ENCODE measurements at regions not wholly inside any gene's neighbourhood (a gene's known extent, or its start where the extent isn't known, plus 50 kb on each side); places are given as distances from the start of the nearest gene placed in this dataset.

- H3K4me1 Mint-ChIP-seq (ENCODE audit: unreplicated experiment): peaks cover 11% of the 10 kb centered on the region
- DNase-seq (ENCODE audit: low spot score): no peak
- TF ChIP-seq CTCF (IDR thresholded peaks at IDR 0.05; ENCODE audit: unreplicated experiment): no peak
- no peak overlapping the region for H3K27ac Mint-ChIP-seq (ENCODE audit: unreplicated experiment)
- H3K4me3 Mint-ChIP-seq (ENCODE audit: unreplicated experiment): no peak overlapping the region
- no peaks in the 10 kb centered on the region for H3K27me3 Mint-ChIP-seq (ENCODE audit: unreplicated experiment)
- no peaks in the 10 kb centered on the region for H3K9me3 Mint-ChIP-seq (ENCODE audit: unreplicated experiment)
- H3K36me3 Mint-ChIP-seq (ENCODE audit: low read depth, unreplicated experiment): no peaks in the 10 kb centered on the region
These were observed 262.2 kb downstream of the KLF5 start for GRCh38 chr13:73321043-73321442.

GRCh38 chr13:73317140-73317539 is 258.3 kb downstream of the KLF5 start:
- no peak overlapping the region for H3K27ac Mint-ChIP-seq (ENCODE audit: unreplicated experiment)
- no peak for TF ChIP-seq CTCF (IDR thresholded peaks at IDR 0.05; ENCODE audit: unreplicated experiment)
- H3K36me3 Mint-ChIP-seq (ENCODE audit: low read depth, unreplicated experiment): no peaks in the 10 kb centered on the region
- no peaks in the 10 kb centered on the region for H3K9me3 Mint-ChIP-seq (ENCODE audit: unreplicated experiment)
- no peak for DNase-seq (ENCODE audit: low spot score)
- H3K4me1 Mint-ChIP-seq (ENCODE audit: unreplicated experiment): no peaks in the 10 kb centered on the region
- no peaks in the 10 kb centered on the region for H3K27me3 Mint-ChIP-seq (ENCODE audit: unreplicated experiment)
- no peak overlapping the region for H3K4me3 Mint-ChIP-seq (ENCODE audit: unreplicated experiment)

GRCh38 chr13:73310366-73310765 is 251.6 kb downstream of the KLF5 start:
- no peaks in the 10 kb centered on the region for H3K36me3 Mint-ChIP-seq (ENCODE audit: low read depth, unreplicated experiment)
- H3K4me1 Mint-ChIP-seq (ENCODE audit: unreplicated experiment): no peaks in the 10 kb centered on the region
- H3K27me3 Mint-ChIP-seq (ENCODE audit: unreplicated experiment): peaks cover 2% of the 10 kb centered on the region
- no peak overlapping the region for H3K4me3 Mint-ChIP-seq (ENCODE audit: unreplicated experiment)
- TF ChIP-seq CTCF (IDR thresholded peaks at IDR 0.05; ENCODE audit: unreplicated experiment): no peak
- no peak for DNase-seq (ENCODE audit: low spot score)
- H3K27ac Mint-ChIP-seq (ENCODE audit: unreplicated experiment): no peak overlapping the region
- no peaks in the 10 kb centered on the region for H3K9me3 Mint-ChIP-seq (ENCODE audit: unreplicated experiment)

- Mint-ChIP-seq H3K27me3 (ENCODE audit: unreplicated experiment) (peaks cover 2% of the 10 kb centered on the region), H3K4me1 (ENCODE audit: unreplicated experiment) (no peaks in the 10 kb centered on the region), H3K27ac (ENCODE audit: unreplicated experiment) (no peak overlapping the region), H3K9me3 (ENCODE audit: unreplicated experiment) (no peaks in the 10 kb centered on the region), H3K4me3 (ENCODE audit: unreplicated experiment) (no peak overlapping the region), H3K36me3 (ENCODE audit: low read depth, unreplicated experiment) (no peaks in the 10 kb centered on the region)
- TF ChIP-seq CTCF (IDR thresholded peaks at IDR 0.05; ENCODE audit: unreplicated experiment): no peak
- DNase-seq (ENCODE audit: low spot score): no peak
These were observed 248.7 kb downstream of the KLF5 start for GRCh38 chr13:73307481-73307880.

- no peaks in the 10 kb centered on the region for H3K9me3 Mint-ChIP-seq (ENCODE audit: unreplicated experiment)
- H3K4me3 Mint-ChIP-seq (ENCODE audit: unreplicated experiment): no peak overlapping the region
- no peak overlapping the region for H3K27ac Mint-ChIP-seq (ENCODE audit: unreplicated experiment)
- H3K36me3 Mint-ChIP-seq (ENCODE audit: low read depth, unreplicated experiment): no peaks in the 10 kb centered on the region
- peaks cover 2% of the 10 kb centered on the region for H3K27me3 Mint-ChIP-seq (ENCODE audit: unreplicated experiment)
- no peak for DNase-seq (ENCODE audit: low spot score)
- H3K4me1 Mint-ChIP-seq (ENCODE audit: unreplicated experiment): no peaks in the 10 kb centered on the region
- no peak for TF ChIP-seq CTCF (IDR thresholded peaks at IDR 0.05; ENCODE audit: unreplicated experiment)
These were observed 247.9 kb downstream of the KLF5 start for GRCh38 chr13:73306688-73307087.

Measured in endothelial cell (in vitro differentiated cells).